PFSK-1 (cell line): ENCODE measurements at regions not wholly inside any gene's neighbourhood (a gene's known extent, or its start where the extent isn't known, plus 50 kb on each side); places are given as distances from the start of the nearest gene placed in this dataset.

Experiments
- FOXP2 ChIP-seq: optimal IDR thresholded peaks from 2 replicates; pipeline ENCODE3; 2011; ENCODE audit warnings: borderline replicate concordance, control low read depth, inconsistent platforms; ENCODE audit not compliant: insufficient read depth; ENCODE audit errors: extremely low read length, extremely low read depth
- POLR2AphosphoS5 ChIP-seq: IDR thresholded peaks from 2 replicates; pipeline ENCODE4 v1.6.1; 2012; ENCODE audit warnings: low read depth, mild to moderate bottlenecking, control low read depth, low read length, moderate library complexity
- REST ChIP-seq, 2 experiments: IDR thresholded peaks; 2 replicates each; pipeline versions ENCODE4 v1.6.1 to v1.8.0; 2011 to 2012; ENCODE audit warnings: low read depth in 2 of 2, low read length in 2 of 2, control low read depth in 1 of 2, inconsistent platforms in 1 of 2, mild to moderate bottlenecking in 1 of 2, moderate library complexity in 1 of 2; ENCODE audit not compliant: insufficient read depth in 1 of 2
- SIN3A ChIP-seq: IDR thresholded peaks from 2 replicates; pipeline ENCODE4 v1.6.1; 2012; ENCODE audit warnings: mild to moderate bottlenecking, low read length, moderate library complexity, borderline replicate concordance; ENCODE audit not compliant: insufficient read depth
- TAF1 ChIP-seq: IDR thresholded peaks from 2 replicates; pipeline ENCODE4 v1.6.1; 2012; ENCODE audit warnings: low read length, control low read depth, borderline replicate concordance; ENCODE audit not compliant: insufficient read depth

GRCh38 chr21:20618878-20619277 is 379.3 kb upstream of the NCAM2 start:
- TF ChIP-seq REST (IDR thresholded peaks at IDR 0.05; ENCODE audit: insufficient read depth in 1 of 2, low read depth in 2 of 2, low read length in 2 of 2) (no peak), POLR2AphosphoS5 (no peak), FOXP2 (no peak), SIN3A (no peak), TAF1 (no peak)

GRCh38 chr21:20627594-20627993 is 370.6 kb upstream of the NCAM2 start:
- TF ChIP-seq SIN3A (no peak), TAF1 (no peak), POLR2AphosphoS5 (no peak), FOXP2 (no peak), REST (IDR thresholded peaks at IDR 0.05; ENCODE audit: insufficient read depth in 1 of 2, low read depth in 2 of 2, low read length in 2 of 2) (no peak)

GRCh38 chr21:20631633-20632032 is 366.6 kb upstream of the NCAM2 start:
- TF ChIP-seq TAF1 (no peak), REST (IDR thresholded peaks at IDR 0.05; ENCODE audit: insufficient read depth in 1 of 2, low read depth in 2 of 2, low read length in 2 of 2) (no peak), POLR2AphosphoS5 (no peak), SIN3A (no peak), FOXP2 (no peak)

GRCh38 chr21:20639026-20639425 is 359.2 kb upstream of the NCAM2 start:
- TF ChIP-seq TAF1 (no peak), FOXP2 (no peak), POLR2AphosphoS5 (no peak), REST (IDR thresholded peaks at IDR 0.05; ENCODE audit: insufficient read depth in 1 of 2, low read depth in 2 of 2, low read length in 2 of 2) (no peak), SIN3A (no peak)

GRCh38 chr21:20641241-20641640 is 357.0 kb upstream of the NCAM2 start:
- TF ChIP-seq TAF1 (no peak), REST (IDR thresholded peaks at IDR 0.05; ENCODE audit: insufficient read depth in 1 of 2, low read depth in 2 of 2, low read length in 2 of 2) (no peak), POLR2AphosphoS5 (no peak), SIN3A (no peak), FOXP2 (no peak)
